Astrocyte of the spinal cord (primary cell): ENCODE measurements at regions not wholly inside any gene's neighbourhood (a gene's known extent, or its start where the extent isn't known, plus 50 kb on each side); places are given as distances from the start of the nearest gene placed in this dataset.
A peak's percentile ranks its signal among the peaks of the same experiment; 100 is the strongest.

Source experiments
- DNase-seq: peaks from one replicate; pipeline ENCODE4 v3.0.0; 2011; ENCODE audit warnings: low read depth, low spot score
- H3K4me3 ChIP-seq: 2 replicates; pipeline ENCODE4 v1.5.1; 2011; ENCODE audit warnings: low read depth, mild to moderate bottlenecking, low read length, moderate library complexity
- in situ Hi-C: cut with HindIII; loops from 2 replicates; pipeline ENCODE4 v1.10.0; 2017; ENCODE audit warnings: low sequenced_read_pairs
- TF ChIP-seq, protein P1 (sequence below): IDR thresholded peaks from 2 replicates; pipeline ENCODE4 v1.5.1; 2012; ENCODE audit warnings: low read depth, mild to moderate bottlenecking, low read length, inconsistent platforms

GRCh38 chr6:140486450-140487361, 1112.3 kb upstream of the CITED2 start:
- no peak overlapping the region for H3K4me3 ChIP-seq
- DNase-seq: peak; percentile 43
- TF ChIP-seq, protein P1, sequence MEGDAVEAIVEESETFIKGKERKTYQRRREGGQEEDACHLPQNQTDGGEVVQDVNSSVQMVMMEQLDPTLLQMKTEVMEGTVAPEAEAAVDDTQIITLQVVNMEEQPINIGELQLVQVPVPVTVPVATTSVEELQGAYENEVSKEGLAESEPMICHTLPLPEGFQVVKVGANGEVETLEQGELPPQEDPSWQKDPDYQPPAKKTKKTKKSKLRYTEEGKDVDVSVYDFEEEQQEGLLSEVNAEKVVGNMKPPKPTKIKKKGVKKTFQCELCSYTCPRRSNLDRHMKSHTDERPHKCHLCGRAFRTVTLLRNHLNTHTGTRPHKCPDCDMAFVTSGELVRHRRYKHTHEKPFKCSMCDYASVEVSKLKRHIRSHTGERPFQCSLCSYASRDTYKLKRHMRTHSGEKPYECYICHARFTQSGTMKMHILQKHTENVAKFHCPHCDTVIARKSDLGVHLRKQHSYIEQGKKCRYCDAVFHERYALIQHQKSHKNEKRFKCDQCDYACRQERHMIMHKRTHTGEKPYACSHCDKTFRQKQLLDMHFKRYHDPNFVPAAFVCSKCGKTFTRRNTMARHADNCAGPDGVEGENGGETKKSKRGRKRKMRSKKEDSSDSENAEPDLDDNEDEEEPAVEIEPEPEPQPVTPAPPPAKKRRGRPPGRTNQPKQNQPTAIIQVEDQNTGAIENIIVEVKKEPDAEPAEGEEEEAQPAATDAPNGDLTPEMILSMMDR: no peak
- in situ Hi-C loops: no loop called here

DNA sequence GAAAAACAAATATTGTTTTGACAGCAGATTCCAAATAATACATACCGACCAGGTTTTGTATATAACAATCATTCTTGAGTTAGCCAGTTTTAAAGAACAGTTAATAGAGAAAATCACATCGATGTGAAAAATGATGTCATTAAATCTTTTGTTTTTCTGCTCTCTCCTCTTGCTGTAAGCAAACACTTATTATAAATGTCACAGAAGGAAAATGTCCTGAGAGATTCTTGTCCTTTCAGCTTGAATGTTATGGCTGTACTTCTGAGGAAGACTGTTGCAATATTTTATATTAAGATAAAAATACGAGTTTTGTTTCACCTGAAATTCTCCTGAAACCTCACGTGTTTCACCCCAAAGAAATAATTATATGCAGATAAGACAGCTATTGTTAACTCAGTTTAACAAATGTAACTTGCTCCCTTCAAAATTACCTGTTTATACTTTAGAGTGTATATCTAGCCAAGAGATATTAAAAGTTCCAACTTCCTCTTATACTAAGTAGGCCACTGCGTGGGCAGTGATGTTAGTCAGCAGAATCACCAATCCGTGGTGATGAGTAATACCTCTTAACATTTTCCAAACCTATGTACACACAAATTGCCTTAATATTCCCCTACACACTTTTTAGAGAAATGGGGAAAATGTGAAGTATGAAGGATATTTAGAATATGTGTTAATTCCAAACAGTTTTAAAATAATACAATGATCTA, 1111.4 kb upstream of the CITED2 start:
- no peak overlapping the region for H3K4me3 ChIP-seq
- in situ Hi-C loops: no loop called here
- peak; percentile 92 for DNase-seq

DNA sequence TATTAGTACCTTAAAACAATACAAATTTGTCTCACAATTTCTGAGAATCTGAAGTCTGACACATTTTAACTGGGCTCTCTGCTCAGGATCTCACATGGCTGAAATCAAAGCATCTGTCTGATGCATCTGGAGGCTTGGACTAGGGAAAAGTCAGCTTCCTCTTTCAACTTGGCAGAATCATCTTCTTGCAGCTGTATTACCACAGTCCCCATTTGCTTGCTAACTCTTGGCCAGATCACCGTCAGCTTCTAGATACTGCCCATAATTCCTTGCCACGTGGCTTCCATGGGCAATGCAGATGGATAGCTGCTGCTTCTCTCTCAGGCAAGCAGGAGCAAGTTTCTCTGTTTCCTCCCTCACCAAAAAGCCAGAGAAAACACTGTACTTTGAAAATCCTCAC, 1106.4 kb upstream of the CITED2 start:
- TF ChIP-seq, protein P1: no peak
- in situ Hi-C loops: no loop called here
- peak; percentile 17 for DNase-seq
- H3K4me3 ChIP-seq: no peak overlapping the region

More for the DNA sequence above, 1111.4 kb upstream of the CITED2 start:
- TF ChIP-seq, protein P1: no peak

- no peak for DNase-seq
- no peak overlapping the region for H3K4me3 ChIP-seq
- TF ChIP-seq, protein P1: no peak
- in situ Hi-C loops: no loop called here
Observed at GRCh38 chr6:140478631-140479030, 1104.2 kb upstream of the CITED2 start.

DNA sequence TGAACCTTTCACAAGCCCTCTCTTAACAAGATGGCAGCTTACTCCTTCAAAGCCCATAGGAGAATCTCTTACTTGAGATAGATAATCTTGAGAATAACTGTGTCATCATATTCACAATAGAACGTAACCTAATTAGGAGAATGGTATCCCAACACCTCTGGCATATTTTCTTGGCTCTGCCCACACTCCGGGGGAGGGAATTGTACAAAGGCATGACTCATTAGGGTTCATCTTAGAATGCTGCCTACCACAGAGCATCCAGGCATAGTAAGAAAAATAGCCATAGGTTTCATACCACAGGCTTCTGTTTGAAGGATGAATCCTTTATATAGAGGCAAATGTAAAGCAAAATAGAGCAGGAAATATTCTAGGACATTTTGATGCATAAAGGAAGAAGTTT, 1100.6 kb upstream of the CITED2 start:
- H3K4me3 ChIP-seq: no peak overlapping the region
- peak; percentile 38 for DNase-seq
- TF ChIP-seq, protein P1: no peak
- in situ Hi-C loops: no loop called here

DNA sequence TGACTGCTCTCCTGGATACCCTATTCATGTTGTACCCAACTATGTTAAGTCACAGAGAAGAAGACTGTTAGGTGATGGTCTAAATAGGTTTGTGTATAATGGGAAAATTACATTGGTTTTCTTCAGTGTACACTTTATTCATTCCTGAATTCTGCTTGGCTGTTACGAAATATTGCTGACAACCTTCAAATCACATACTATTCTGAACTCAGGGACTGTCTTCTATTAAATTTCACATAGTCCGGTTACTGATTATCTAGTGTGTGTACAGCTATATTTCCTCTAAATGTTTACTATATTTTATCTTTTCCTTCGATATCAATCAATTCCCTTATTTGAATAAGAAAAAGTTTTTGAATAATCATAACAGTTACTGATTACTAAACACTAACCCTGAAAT, 1090.3 kb upstream of the CITED2 start:
- in situ Hi-C loops: no loop called here
- TF ChIP-seq, protein P1: no peak
- H3K4me3 ChIP-seq: no peak overlapping the region
- DNase-seq: no peak
